Peyer's patch (tissue), 4 donors: ENCODE measurements at regions not wholly inside any gene's neighbourhood (a gene's known extent, or its start where the extent isn't known, plus 50 kb on each side); places are given as distances from the start of the nearest gene placed in this dataset.
"Not testable (repeated sequence)": the region's sequence is repeated elsewhere in the genome, so short reads cannot be mapped to it uniquely, and the experiment has no call there.

Experiments
- DNase-seq, 3 donors: peaks; one replicate each; pipeline ENCODE4 v3.0.0-alpha.2; 2017 to 2019
- H3K27ac ChIP-seq, 4 donors: fragments of 200-600 bp; sonication (generic); one replicate each; pipeline ENCODE4 v1.5.1; 2016 to 2019
- H3K27me3 ChIP-seq, 2 donors: fragments of 200-600 bp; sonication (generic); one replicate each; pipeline ENCODE4 v1.5.1; 2019
- H3K36me3 ChIP-seq, 3 donors: fragments of 200-600 bp; sonication (generic); one replicate each; pipeline ENCODE4 v1.5.1; 2016 to 2019
- H3K4me1 ChIP-seq, 4 donors: fragments of 200-600 bp; sonication (generic); one replicate each; pipeline ENCODE4 v1.5.1; 2016 to 2019
- H3K4me3 ChIP-seq, 4 donors: fragments of 200-600 bp; sonication (generic); 1 replicate in 3 of 4; 2 replicates in 1 of 4; pipeline ENCODE4 v1.5.1; 2016 to 2019; ENCODE audit warnings: mild to moderate bottlenecking in 1 of 4
- H3K9me3 ChIP-seq, 4 donors: fragments of 200-600 bp; sonication (generic); one replicate each; pipeline ENCODE4 v1.5.1; 2016 to 2019; ENCODE audit warnings: mild to moderate bottlenecking in 1 of 4
- CTCF ChIP-seq, 6 experiments: fragments of 450-650 bp in 4 of 6; fragments of 200-600 bp in 2 of 6; sonication (generic) in 1 of 6; IDR thresholded peaks; one replicate each; pipeline ENCODE4 v1.5.1; 2017 to 2019; ENCODE audit warnings: antibody characterized with exemption in 6 of 6, mild to moderate bottlenecking in 3 of 6, moderate library complexity in 1 of 6
- POLR2A ChIP-seq, 2 donors: fragments of 450-650 bp; IDR thresholded peaks; one replicate each; pipeline ENCODE4 v1.5.1; 2017; ENCODE audit warnings: antibody characterized with exemption in 2 of 2, mild to moderate bottlenecking in 2 of 2, moderate library complexity in 2 of 2

GRCh38 chr6:81263531-81264168 lies 488.8 kb downstream of the TENT5A start:
- Histone ChIP-seq H3K27me3 (no peaks in the 10 kb centered on the region), H3K27ac (no peak overlapping the region), H3K4me3 (no peak overlapping the region), H3K9me3 (no peaks in the 10 kb centered on the region), H3K36me3 (no peaks in the 10 kb centered on the region), H3K4me1 (no peaks in the 10 kb centered on the region)
- DNase-seq = peak in 1 of 3 donors; percentile 33
- no peak for TF ChIP-seq POLR2A (IDR thresholded peaks at IDR 0.05)
- TF ChIP-seq CTCF (IDR thresholded peaks at IDR 0.05) = no peak

GRCh38 chr6:81262656-81263055 lies 489.8 kb downstream of the TENT5A start:
- DNase-seq = no peak
- Histone ChIP-seq H3K4me3 (no peak overlapping the region), H3K27ac (no peak overlapping the region), H3K36me3 (no peaks in the 10 kb centered on the region), H3K4me1 (no peaks in the 10 kb centered on the region), H3K27me3 (no peaks in the 10 kb centered on the region), H3K9me3 (no peaks in the 10 kb centered on the region)
- no peak for TF ChIP-seq CTCF (IDR thresholded peaks at IDR 0.05)

- not testable (repeated sequence) for H3K9me3 ChIP-seq, H3K27ac ChIP-seq, H3K36me3 ChIP-seq, H3K27me3 ChIP-seq, H3K4me1 ChIP-seq, DNase-seq, H3K4me3 ChIP-seq
Measured at GRCh38 chr6:81256223-81256622, 496.3 kb downstream of the TENT5A start.

GRCh38 chr6:81253821-81254220 lies 498.7 kb downstream of the TENT5A start:
- no peak for DNase-seq
- Histone ChIP-seq H3K27ac (no peak overlapping the region), H3K27me3 (no peaks in the 10 kb centered on the region), H3K9me3 (no peaks in the 10 kb centered on the region), H3K4me1 (no peaks in the 10 kb centered on the region), H3K36me3 (no peaks in the 10 kb centered on the region), H3K4me3 (no peak overlapping the region)
- no peak for TF ChIP-seq POLR2A (IDR thresholded peaks at IDR 0.05)
- no peak for TF ChIP-seq CTCF (IDR thresholded peaks at IDR 0.05)

GRCh38 chr6:81252231-81252630 lies 500.2 kb downstream of the TENT5A start:
- no peak for DNase-seq
- Histone ChIP-seq H3K9me3 (no peaks in the 10 kb centered on the region), H3K27me3 (no peaks in the 10 kb centered on the region), H3K27ac (no peak overlapping the region), H3K36me3 (no peaks in the 10 kb centered on the region), H3K4me3 (no peak overlapping the region), H3K4me1 (no peaks in the 10 kb centered on the region)
- TF ChIP-seq CTCF (IDR thresholded peaks at IDR 0.05) = no peak
- TF ChIP-seq POLR2A (IDR thresholded peaks at IDR 0.05) = no peak

- TF ChIP-seq CTCF (IDR thresholded peaks at IDR 0.05) (no peak), POLR2A (IDR thresholded peaks at IDR 0.05) (no peak)
- Histone ChIP-seq H3K27me3 (no peaks in the 10 kb centered on the region), H3K36me3 (no peaks in the 10 kb centered on the region), H3K4me1 (no peaks in the 10 kb centered on the region), H3K9me3 (no peaks in the 10 kb centered on the region), H3K27ac (no peak overlapping the region), H3K4me3 (no peak overlapping the region)
- no peak for DNase-seq
Measured at GRCh38 chr6:81246200-81246599, 506.3 kb downstream of the TENT5A start.
